ENCODE measurements at regions not wholly inside any gene's neighbourhood (a gene's known extent, or its start where the extent isn't known, plus 50 kb on each side); places are given as distances from the start of the nearest gene placed in this dataset.

DNA sequence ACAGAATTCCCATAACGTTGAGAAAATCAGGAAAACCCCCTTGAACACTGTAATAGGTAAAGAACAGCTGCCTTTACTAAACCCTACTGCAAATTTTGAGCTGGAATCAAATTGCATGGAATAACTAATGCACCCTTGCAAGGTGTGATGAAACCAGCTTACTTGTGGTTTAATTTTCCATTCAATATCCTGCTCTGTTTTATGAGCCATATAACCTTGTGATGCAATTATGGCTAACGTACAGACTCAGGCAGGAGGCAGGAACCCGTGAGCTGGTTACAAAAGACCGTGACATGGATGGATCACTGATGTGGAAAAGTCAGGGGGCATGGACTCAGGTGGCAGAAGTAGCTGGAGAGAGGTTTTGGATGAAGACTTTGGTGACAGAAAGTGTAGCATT lies 438.6 kb downstream of the COG6 start:
- no peaks in the 10 kb centered on the region for H3K4me1 Mint-ChIP-seq
- H3K9me3 Mint-ChIP-seq = peaks cover 10% of the 10 kb centered on the region
- H3K36me3 Mint-ChIP-seq (ENCODE audit: low read depth) = peaks cover 3% of the 10 kb centered on the region
- H3K27me3 Mint-ChIP-seq (ENCODE audit: low read depth) = peaks cover 13% of the 10 kb centered on the region
- H3K27ac Mint-ChIP-seq = no peak overlapping the region
- H3K4me3 Mint-ChIP-seq = no peak overlapping the region
- TF ChIP-seq, protein P1, sequence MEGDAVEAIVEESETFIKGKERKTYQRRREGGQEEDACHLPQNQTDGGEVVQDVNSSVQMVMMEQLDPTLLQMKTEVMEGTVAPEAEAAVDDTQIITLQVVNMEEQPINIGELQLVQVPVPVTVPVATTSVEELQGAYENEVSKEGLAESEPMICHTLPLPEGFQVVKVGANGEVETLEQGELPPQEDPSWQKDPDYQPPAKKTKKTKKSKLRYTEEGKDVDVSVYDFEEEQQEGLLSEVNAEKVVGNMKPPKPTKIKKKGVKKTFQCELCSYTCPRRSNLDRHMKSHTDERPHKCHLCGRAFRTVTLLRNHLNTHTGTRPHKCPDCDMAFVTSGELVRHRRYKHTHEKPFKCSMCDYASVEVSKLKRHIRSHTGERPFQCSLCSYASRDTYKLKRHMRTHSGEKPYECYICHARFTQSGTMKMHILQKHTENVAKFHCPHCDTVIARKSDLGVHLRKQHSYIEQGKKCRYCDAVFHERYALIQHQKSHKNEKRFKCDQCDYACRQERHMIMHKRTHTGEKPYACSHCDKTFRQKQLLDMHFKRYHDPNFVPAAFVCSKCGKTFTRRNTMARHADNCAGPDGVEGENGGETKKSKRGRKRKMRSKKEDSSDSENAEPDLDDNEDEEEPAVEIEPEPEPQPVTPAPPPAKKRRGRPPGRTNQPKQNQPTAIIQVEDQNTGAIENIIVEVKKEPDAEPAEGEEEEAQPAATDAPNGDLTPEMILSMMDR (IDR thresholded peaks at IDR 0.05; ENCODE audit: unreplicated experiment in 3 of 3) = no peak

DNA sequence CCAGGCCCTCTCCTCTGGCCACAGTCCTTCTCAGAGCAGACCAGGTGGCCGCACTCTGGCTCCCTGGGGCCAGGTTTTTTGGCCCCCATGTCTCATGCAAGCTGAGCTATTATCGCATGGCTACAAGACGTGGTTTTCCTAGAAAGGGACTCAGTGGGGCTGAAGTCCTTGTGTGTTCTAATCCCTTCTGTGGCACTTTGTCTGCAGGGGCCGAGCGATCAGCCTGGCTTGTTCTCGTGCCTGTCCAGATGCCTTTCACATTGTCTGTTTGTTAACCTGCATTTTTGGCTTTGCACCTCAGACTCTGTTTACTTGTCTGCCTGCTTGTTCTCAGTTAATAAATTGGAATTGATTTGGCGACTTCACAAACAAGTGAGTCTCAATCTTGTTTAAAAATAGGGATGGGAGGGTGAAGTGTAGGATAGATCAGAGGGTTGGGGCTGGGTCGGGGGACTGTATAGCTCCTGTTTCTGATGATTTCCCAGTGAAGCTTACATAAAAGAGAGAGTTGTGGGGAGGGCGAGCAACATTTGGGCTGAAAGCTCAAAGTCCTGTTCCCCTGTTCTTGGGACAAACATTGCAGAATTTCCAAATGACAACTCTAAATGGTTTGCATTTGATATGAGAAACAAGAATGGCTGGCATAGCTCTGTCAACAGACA lies 440.4 kb downstream of the COG6 start:
- Mint-ChIP-seq H3K27me3 (ENCODE audit: low read depth) (peaks cover 8% of the 10 kb centered on the region), H3K9me3 (peaks cover 14% of the 10 kb centered on the region)
- TF ChIP-seq, protein P1 (IDR thresholded peaks at IDR 0.05; ENCODE audit: unreplicated experiment in 3 of 3) = no peak

DNA sequence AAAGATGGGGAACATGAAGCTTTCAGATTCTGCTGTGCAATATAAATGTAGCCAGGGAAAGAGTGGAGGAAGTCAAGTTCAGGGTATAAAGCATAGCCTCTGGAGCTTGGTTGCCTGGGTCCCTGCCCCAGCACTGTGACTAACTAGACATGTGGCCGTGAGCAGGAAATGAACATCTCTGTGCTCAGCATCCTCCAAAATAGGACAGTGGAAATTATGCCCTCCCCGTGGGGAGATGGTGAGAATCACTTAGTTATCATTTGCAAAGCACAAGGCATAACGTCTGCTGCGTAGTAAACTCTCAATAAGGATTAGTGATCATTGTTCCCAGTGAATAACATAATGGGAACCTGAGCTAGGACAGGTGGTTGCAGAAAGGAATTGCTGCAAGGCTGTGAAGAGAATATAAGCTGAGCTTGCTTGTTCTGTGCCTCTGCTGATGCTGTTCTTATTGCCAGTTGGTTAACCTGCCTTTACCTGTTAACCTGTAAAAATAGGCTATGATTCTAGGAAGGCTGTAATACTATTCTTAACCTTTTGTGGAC lies 441.0 kb downstream of the COG6 start:
- TF ChIP-seq, protein P1 (IDR thresholded peaks at IDR 0.05; ENCODE audit: unreplicated experiment in 3 of 3) = no peak
- peaks cover 14% of the 10 kb centered on the region for H3K9me3 Mint-ChIP-seq
- H3K4me1 Mint-ChIP-seq = no peaks in the 10 kb centered on the region
- H3K36me3 Mint-ChIP-seq (ENCODE audit: low read depth) = peaks cover 3% of the 10 kb centered on the region
- peaks cover 12% of the 10 kb centered on the region for H3K27me3 Mint-ChIP-seq (ENCODE audit: low read depth)
- H3K4me3 Mint-ChIP-seq = no peak overlapping the region
- H3K27ac Mint-ChIP-seq = no peak overlapping the region

More for the DNA sequence above, 440.4 kb downstream of the COG6 start:
- Mint-ChIP-seq H3K36me3 (ENCODE audit: low read depth) (peaks cover 3% of the 10 kb centered on the region), H3K4me1 (no peaks in the 10 kb centered on the region), H3K27ac (no peak overlapping the region), H3K4me3 (no peak overlapping the region)

DNA sequence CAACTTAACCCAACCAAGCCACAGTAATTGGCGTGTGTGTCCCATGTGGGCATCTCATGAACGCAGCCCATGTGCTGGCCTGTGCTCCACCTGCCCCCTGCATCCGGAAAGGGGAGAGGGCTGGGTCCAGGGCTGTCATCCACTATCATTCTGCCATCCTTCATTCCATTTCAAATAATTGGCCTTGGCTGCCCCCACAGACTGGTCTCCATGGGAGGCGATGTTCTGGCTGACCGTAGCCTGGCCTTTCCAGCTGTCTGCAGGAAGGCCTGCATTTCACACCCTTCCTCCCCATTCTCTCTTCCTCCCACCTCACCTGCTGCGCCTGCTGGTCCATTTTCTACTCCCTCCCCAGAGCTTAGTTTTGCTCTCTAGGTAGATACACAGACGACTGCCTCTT lies 442.8 kb downstream of the COG6 start:
- peaks cover 12% of the 10 kb centered on the region for H3K27me3 Mint-ChIP-seq (ENCODE audit: low read depth)
- peaks cover 14% of the 10 kb centered on the region for H3K9me3 Mint-ChIP-seq
- no peak overlapping the region for H3K4me3 Mint-ChIP-seq
- peaks cover 3% of the 10 kb centered on the region for H3K36me3 Mint-ChIP-seq (ENCODE audit: low read depth)
- no peak overlapping the region for H3K27ac Mint-ChIP-seq
- no peaks in the 10 kb centered on the region for H3K4me1 Mint-ChIP-seq
- TF ChIP-seq, protein P1 (IDR thresholded peaks at IDR 0.05; ENCODE audit: unreplicated experiment in 3 of 3) = no peak

DNA sequence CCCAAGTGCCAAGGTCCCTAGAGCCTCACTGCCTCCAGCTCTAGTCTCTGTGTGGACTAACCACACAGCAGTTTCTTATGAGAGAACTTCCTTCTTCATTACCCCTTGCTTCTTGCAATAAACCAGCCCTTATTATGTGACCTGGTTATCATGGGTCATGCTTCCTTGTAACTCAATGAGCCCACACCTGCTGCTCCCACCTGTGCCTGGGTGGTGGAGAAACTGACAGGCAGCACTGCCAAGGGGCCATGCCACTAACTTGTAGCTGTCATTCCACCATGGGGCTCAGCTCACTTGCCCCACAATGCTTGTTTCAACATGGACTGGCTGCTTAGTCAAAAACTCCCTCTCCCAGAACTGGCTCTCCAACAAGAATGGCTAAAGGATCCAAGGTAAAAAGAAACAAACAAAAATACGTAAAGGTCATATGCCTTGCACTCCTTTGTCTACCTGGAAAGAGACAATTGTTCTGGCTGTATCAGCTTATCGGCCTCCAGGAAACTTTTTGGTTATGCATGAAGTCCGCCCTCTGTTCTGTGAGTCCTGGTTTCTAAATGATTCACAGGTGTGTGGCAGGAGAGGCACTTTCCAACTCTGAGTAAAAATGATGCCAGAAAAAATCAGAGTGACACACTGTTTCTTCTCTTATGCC lies 446.4 kb downstream of the COG6 start:
- TF ChIP-seq, protein P1 (IDR thresholded peaks at IDR 0.05; ENCODE audit: unreplicated experiment in 3 of 3) = no peak
- Mint-ChIP-seq H3K27me3 (ENCODE audit: low read depth) (peaks cover 4% of the 10 kb centered on the region), H3K27ac (no peak overlapping the region), H3K4me3 (no peak overlapping the region), H3K4me1 (no peaks in the 10 kb centered on the region), H3K9me3 (peaks cover 14% of the 10 kb centered on the region), H3K36me3 (ENCODE audit: low read depth) (peaks cover 3% of the 10 kb centered on the region)
